ENCODE measurements at regions not wholly inside any gene's neighbourhood (a gene's known extent, or its start where the extent isn't known, plus 50 kb on each side); places are given as distances from the start of the nearest gene placed in this dataset.

DNA sequence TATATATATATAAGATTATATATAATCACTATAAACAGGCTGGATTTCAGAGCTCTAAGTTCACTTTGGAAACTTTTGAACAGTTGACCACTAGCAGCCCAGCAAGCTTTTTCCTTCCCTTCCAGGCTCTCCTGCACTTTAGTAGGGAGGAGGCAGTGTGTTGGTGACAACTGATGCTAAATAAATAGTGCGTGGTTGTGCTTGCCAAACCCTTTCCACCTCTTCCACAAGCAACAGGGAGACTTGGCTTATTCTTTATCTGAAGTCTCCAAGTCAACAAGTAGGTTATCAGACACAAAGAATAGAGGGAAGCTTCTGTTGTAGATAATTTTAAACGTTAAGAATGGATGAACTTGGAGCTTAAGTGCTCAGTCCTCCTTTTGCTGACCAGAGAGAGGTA lies 408.2 kb upstream of the HNRNPA3 start:
- no peaks in the 10 kb centered on the region for H4K20me1 ChIP-seq (ENCODE audit: insufficient read depth, poor library complexity, severe bottlenecking)
- no peaks in the 10 kb centered on the region for H3K4me1 ChIP-seq (ENCODE audit: insufficient read depth)
- H3K27me3 ChIP-seq = no peaks in the 10 kb centered on the region
- no peak overlapping the region for H2AFZ ChIP-seq
- no peak for DNase-seq (ENCODE audit: low spot score)
- no peak overlapping the region for H3K4me2 ChIP-seq
- no peaks in the 10 kb centered on the region for H3K9me2 ChIP-seq (replicated peaks; ENCODE audit: insufficient read depth)
- H3K27ac ChIP-seq = no peak overlapping the region
- TF ChIP-seq EZH2phosphoT487 (IDR thresholded peaks at IDR 0.05; ENCODE audit: low read depth, severe bottlenecking, unreplicated experiment) (no peak), EZH2 (IDR thresholded peaks at IDR 0.05; ENCODE audit: borderline replicate concordance) (no peak)
- TF ChIP-seq, protein P1, sequence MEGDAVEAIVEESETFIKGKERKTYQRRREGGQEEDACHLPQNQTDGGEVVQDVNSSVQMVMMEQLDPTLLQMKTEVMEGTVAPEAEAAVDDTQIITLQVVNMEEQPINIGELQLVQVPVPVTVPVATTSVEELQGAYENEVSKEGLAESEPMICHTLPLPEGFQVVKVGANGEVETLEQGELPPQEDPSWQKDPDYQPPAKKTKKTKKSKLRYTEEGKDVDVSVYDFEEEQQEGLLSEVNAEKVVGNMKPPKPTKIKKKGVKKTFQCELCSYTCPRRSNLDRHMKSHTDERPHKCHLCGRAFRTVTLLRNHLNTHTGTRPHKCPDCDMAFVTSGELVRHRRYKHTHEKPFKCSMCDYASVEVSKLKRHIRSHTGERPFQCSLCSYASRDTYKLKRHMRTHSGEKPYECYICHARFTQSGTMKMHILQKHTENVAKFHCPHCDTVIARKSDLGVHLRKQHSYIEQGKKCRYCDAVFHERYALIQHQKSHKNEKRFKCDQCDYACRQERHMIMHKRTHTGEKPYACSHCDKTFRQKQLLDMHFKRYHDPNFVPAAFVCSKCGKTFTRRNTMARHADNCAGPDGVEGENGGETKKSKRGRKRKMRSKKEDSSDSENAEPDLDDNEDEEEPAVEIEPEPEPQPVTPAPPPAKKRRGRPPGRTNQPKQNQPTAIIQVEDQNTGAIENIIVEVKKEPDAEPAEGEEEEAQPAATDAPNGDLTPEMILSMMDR (IDR thresholded peaks at IDR 0.05; ENCODE audit: poor library complexity) = no peak
- 32% methylated on average over 2 of the region's 2 CpGs for WGBS (ENCODE audit: low lambda C conversion rate, missing lambda C conversion rate)
- H3K79me2 ChIP-seq = no peaks in the 10 kb centered on the region
- H3K9me3 ChIP-seq (ENCODE audit: low read depth) = no peaks in the 10 kb centered on the region
- H3K4me3 ChIP-seq = no peak overlapping the region
- H3K36me3 ChIP-seq (replicated peaks; ENCODE audit: insufficient read depth, low read depth) = no peaks in the 10 kb centered on the region

DNA sequence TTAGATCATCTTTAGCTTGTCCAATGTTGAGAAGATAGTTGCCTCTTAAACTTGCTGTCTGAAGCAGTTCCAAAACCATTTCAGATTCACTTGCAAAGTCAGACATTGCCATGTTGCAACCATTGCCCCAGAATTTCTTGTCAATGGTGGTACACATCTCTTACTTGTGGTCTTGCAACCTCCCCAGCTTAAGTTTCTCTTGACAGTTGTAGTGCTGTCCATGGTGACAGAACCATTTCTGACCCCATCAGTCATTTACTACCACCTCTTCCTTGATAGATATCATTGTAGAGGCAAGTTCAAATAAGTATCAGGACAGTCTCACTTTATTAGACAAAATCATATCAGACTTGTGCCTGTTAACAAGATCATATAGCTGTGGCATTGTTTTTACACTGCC lies 407.2 kb upstream of the HNRNPA3 start:
- DNase-seq (ENCODE audit: low spot score) = no peak
- Histone ChIP-seq H3K36me3 (replicated peaks; ENCODE audit: insufficient read depth, low read depth) (no peaks in the 10 kb centered on the region), H4K20me1 (ENCODE audit: insufficient read depth, poor library complexity, severe bottlenecking) (no peaks in the 10 kb centered on the region), H3K79me2 (no peaks in the 10 kb centered on the region), H3K4me2 (no peak overlapping the region), H3K9me3 (ENCODE audit: low read depth) (no peaks in the 10 kb centered on the region), H3K9me2 (replicated peaks; ENCODE audit: insufficient read depth) (no peaks in the 10 kb centered on the region), H2AFZ (no peak overlapping the region), H3K4me3 (no peak overlapping the region), H3K27ac (no peak overlapping the region), H3K4me1 (ENCODE audit: insufficient read depth) (no peaks in the 10 kb centered on the region), H3K27me3 (no peaks in the 10 kb centered on the region)
- no peak for TF ChIP-seq EZH2 (IDR thresholded peaks at IDR 0.05; ENCODE audit: borderline replicate concordance)
- no peak for TF ChIP-seq EZH2phosphoT487 (IDR thresholded peaks at IDR 0.05; ENCODE audit: low read depth, severe bottlenecking, unreplicated experiment)
- TF ChIP-seq, protein P1 (IDR thresholded peaks at IDR 0.05; ENCODE audit: poor library complexity) = no peak

DNA sequence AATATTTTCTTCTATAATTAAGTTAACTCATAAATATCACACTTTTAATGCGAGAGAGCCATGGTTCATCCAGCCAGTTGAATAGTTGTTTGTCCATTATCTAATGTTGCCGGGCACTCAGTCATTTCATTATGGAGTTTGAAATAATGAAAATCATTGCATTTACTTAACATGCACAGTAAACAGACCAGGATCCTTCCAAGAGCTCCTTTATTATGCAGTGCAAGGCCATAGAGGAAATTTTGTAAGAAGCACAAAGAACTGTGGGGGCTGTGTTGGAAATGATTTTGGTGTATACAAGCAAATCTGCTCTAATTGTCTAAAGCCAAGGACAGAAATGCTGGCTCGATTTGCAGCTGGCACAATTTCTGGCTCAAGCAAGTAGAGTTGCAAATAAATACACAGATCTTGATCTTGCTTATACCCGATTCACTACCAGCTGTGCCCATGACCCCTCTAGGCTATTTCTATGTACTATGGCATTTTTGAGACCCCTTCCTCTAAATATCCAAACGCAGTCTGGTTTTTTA lies 400.3 kb upstream of the HNRNPA3 start:
- Histone ChIP-seq H3K36me3 (replicated peaks; ENCODE audit: insufficient read depth, low read depth) (no peaks in the 10 kb centered on the region), H3K27ac (no peak overlapping the region), H2AFZ (no peak overlapping the region), H3K9me3 (ENCODE audit: low read depth) (no peaks in the 10 kb centered on the region), H3K4me3 (no peak overlapping the region), H3K79me2 (no peaks in the 10 kb centered on the region), H3K27me3 (no peaks in the 10 kb centered on the region), H4K20me1 (ENCODE audit: insufficient read depth, poor library complexity, severe bottlenecking) (no peaks in the 10 kb centered on the region), H3K4me1 (ENCODE audit: insufficient read depth) (peaks cover 11% of the 10 kb centered on the region), H3K9me2 (replicated peaks; ENCODE audit: insufficient read depth) (no peaks in the 10 kb centered on the region), H3K4me2 (no peak overlapping the region)
- 67% methylated on average over 5 of the region's 5 CpGs for WGBS (ENCODE audit: low lambda C conversion rate, missing lambda C conversion rate)
- no peak for DNase-seq (ENCODE audit: low spot score)
- TF ChIP-seq, protein P1 (IDR thresholded peaks at IDR 0.05; ENCODE audit: poor library complexity) = no peak
- TF ChIP-seq EZH2phosphoT487 (IDR thresholded peaks at IDR 0.05; ENCODE audit: low read depth, severe bottlenecking, unreplicated experiment) = no peak
- TF ChIP-seq EZH2 (IDR thresholded peaks at IDR 0.05; ENCODE audit: borderline replicate concordance) = no peak

DNA sequence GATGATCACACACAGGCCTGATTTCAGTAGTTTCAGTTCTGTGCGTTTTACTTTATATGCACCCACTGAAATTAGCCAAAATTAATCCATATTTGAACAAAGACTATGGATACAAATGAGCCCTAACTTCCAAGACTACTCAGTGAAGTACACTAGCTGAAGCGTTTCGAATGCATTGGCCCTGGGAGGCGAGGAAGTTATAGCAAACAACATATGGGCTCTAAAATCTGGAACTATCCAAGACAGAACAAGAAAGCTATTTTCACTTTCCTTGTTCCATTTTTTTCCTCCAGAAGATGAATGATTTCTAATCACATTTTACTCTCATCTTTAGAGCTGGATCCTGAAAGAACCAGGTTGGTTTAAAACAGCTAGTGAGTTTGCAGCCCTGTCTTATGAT lies 399.4 kb upstream of the HNRNPA3 start:
- Histone ChIP-seq H3K27me3 (no peaks in the 10 kb centered on the region), H3K9me3 (ENCODE audit: low read depth) (no peaks in the 10 kb centered on the region), H3K9me2 (replicated peaks; ENCODE audit: insufficient read depth) (no peaks in the 10 kb centered on the region), H3K27ac (no peak overlapping the region), H3K79me2 (no peaks in the 10 kb centered on the region), H2AFZ (no peak overlapping the region), H3K4me2 (no peak overlapping the region), H3K4me3 (no peak overlapping the region), H4K20me1 (ENCODE audit: insufficient read depth, poor library complexity, severe bottlenecking) (no peaks in the 10 kb centered on the region), H3K36me3 (replicated peaks; ENCODE audit: insufficient read depth, low read depth) (no peaks in the 10 kb centered on the region), H3K4me1 (ENCODE audit: insufficient read depth) (peaks cover 11% of the 10 kb centered on the region)
- WGBS (ENCODE audit: low lambda C conversion rate, missing lambda C conversion rate) = 97% methylated on average over 4 of the region's 4 CpGs
- TF ChIP-seq, protein P1 (IDR thresholded peaks at IDR 0.05; ENCODE audit: poor library complexity) = no peak
- TF ChIP-seq EZH2 (IDR thresholded peaks at IDR 0.05; ENCODE audit: borderline replicate concordance) (no peak), EZH2phosphoT487 (IDR thresholded peaks at IDR 0.05; ENCODE audit: low read depth, severe bottlenecking, unreplicated experiment) (no peak)
- no peak for DNase-seq (ENCODE audit: low spot score)
